K562 (cell line): ENCODE measurements at regions not wholly inside any gene's neighbourhood (a gene's known extent, or its start where the extent isn't known, plus 50 kb on each side); places are given as distances from the start of the nearest gene placed in this dataset.

Experiments
- ATAC-seq: fragments of 200-7000 bp; cut with Tn5 transposase; 3 replicates; pipeline ENCODE4 v1.9.1; 2020; ENCODE audit warnings: moderate library complexity
- BruUV-seq: library from RNA; stranded (reverse); fragments of 400-500 nt; replicated peaks from 2 replicates; lab custom pipeline; 2021; lab: Mats Ljungman, UMichigan
- CTCF ChIA-PET: fragments of 300-600 bp; formaldehyde crosslinking; extraction: SDS; loops from one replicate; lab custom pipeline; 2021; ENCODE audit warnings: low intra/inter-chr PET ratio; lab: Yijun Ruan, JAX
- POLR2A ChIA-PET: fragments of 300-600, 350-650 bp; sonication (Branson Sonifier 250); formaldehyde crosslinking; extraction: SDS; loops from one replicate; lab custom pipeline; 2021; ENCODE audit warnings: antibody characterized with exemption, inconsistent platforms; lab: Yijun Ruan, JAX
- DNase-seq, 4 experiments: peaks; one replicate each; pipeline versions ENCODE4 v3.0.0 to v3.0.0-alpha.2; 2011 to 2018; ENCODE audit warnings: low spot score in 3 of 4, mixed read lengths in 3 of 4; ENCODE audit errors: extremely low read depth in 1 of 4
- FAIRE-seq: peaks from 2 replicates; lab custom pipeline; 2011; peaks lifted over from hg19 to GRCh38; lab: Jason Lieb, UNC
- H2AFZ ChIP-seq: 2 replicates; pipeline ENCODE4 v1.6.0; 2011; ENCODE audit warnings: low read depth, low read length, control low read depth, inconsistent platforms
- H3K27ac ChIP-seq: fragments of 200-600 bp; 3 replicates; pipeline ENCODE4 v1.8.0; 2011; ENCODE audit warnings: low read depth, mild to moderate bottlenecking, control low read depth, inconsistent platforms, low read length, moderate library complexity, mixed read lengths; ENCODE audit errors: extremely low read depth
- H3K27me3 ChIP-seq, 2 experiments: fragments of 300-600 bp in 1 of 2; 2 replicates in 1 of 2; 3 replicates in 1 of 2; pipeline versions ENCODE4 v1.6.0 to v1.8.0; 2011; ENCODE audit warnings: inconsistent platforms in 2 of 2, low read length in 2 of 2, mild to moderate bottlenecking in 1 of 2, mixed read lengths in 1 of 2, moderate library complexity in 1 of 2; ENCODE audit not compliant: control insufficient read depth in 2 of 2, insufficient read depth in 2 of 2
- H3K36me3 ChIP-seq: fragments of 300-600 bp; 3 replicates; pipeline ENCODE4 v1.8.0; 2011; ENCODE audit warnings: mild to moderate bottlenecking, low read length, inconsistent platforms; ENCODE audit not compliant: control insufficient read depth, insufficient read depth
- H3K4me1 ChIP-seq, 2 experiments: fragments of 200-600 bp in 1 of 2; replicated peaks in 1 of 2; 2 replicates in 1 of 2; 3 replicates in 1 of 2; pipeline versions ENCODE4 v1.5.1 to v1.8.0; 2011; ENCODE audit warnings: inconsistent platforms in 2 of 2, low read length in 2 of 2, mild to moderate bottlenecking in 1 of 2, mixed read lengths in 1 of 2, moderate library complexity in 1 of 2; ENCODE audit not compliant: control insufficient read depth in 2 of 2, insufficient read depth in 2 of 2
- H3K4me2 ChIP-seq: 2 replicates; pipeline ENCODE4 v1.6.1; 2011; ENCODE audit warnings: low read length, control low read depth, inconsistent platforms, mixed read lengths; ENCODE audit not compliant: insufficient read depth
- H3K4me3 ChIP-seq: fragments of 200-600 bp; sonication (generic), shearing (Covaris generic); 2 replicates; pipeline ENCODE4 v1.5.1; 2016; ENCODE audit warnings: control low read depth, inconsistent platforms
- H3K79me2 ChIP-seq: fragments of 200-600 bp; 3 replicates; pipeline ENCODE4 v1.8.0; 2011; ENCODE audit warnings: low read length, inconsistent platforms; ENCODE audit not compliant: control insufficient read depth, insufficient read depth
- H3K9ac ChIP-seq, 2 experiments: 2 replicates each; pipeline versions ENCODE4 v1.6.0 to v1.6.1; 2011; ENCODE audit warnings: low read depth in 2 of 2, low read length in 2 of 2, control low read depth in 1 of 2, inconsistent platforms in 1 of 2, mild to moderate bottlenecking in 1 of 2, mixed read lengths in 1 of 2; ENCODE audit not compliant: insufficient read depth in 1 of 2
- H3K9me1 ChIP-seq: one replicate; pipeline ENCODE4 v1.6.0; 2011; ENCODE audit warnings: inconsistent platforms, mild to moderate bottlenecking, low read length, moderate library complexity; ENCODE audit not compliant: control insufficient read depth, insufficient read depth
- H3K9me3 ChIP-seq: replicated peaks from 2 replicates; pipeline ENCODE4 v1.5.1; 2011; ENCODE audit warnings: low read depth, low read length, inconsistent platforms; ENCODE audit not compliant: control insufficient read depth, insufficient read depth
- H4K20me1 ChIP-seq: replicated peaks from 2 replicates; pipeline ENCODE4 v1.6.1; 2011; ENCODE audit warnings: low read length, inconsistent platforms, mixed read lengths; ENCODE audit not compliant: control insufficient read depth, insufficient read depth
- BHLHE40 ChIP-seq: IDR thresholded peaks from 2 replicates; pipeline ENCODE4 v1.6.1; 2011; ENCODE audit warnings: low read length, improper control_type of control experiment
- DACH1 ChIP-seq: fragments of 450-650 bp; IDR thresholded peaks from 2 replicates; pipeline ENCODE4 v1.6.1; 2018; ENCODE audit not compliant: partially characterized antibody
- GMEB1 ChIP-seq: fragments of 250-450 bp; sonication (Bioruptor Pico); IDR thresholded peaks from 2 replicates; pipeline ENCODE4 v1.4.0; 2020; ENCODE audit warnings: mild to moderate bottlenecking
- HDAC2 ChIP-seq: fragments of 450-650 bp; IDR thresholded peaks from 2 replicates; pipeline ENCODE4 v1.6.1; 2016; ENCODE audit warnings: mild to moderate bottlenecking
- MBD1 ChIP-seq: fragments of 250-450 bp; sonication (Bioruptor Pico); IDR thresholded peaks from 2 replicates; pipeline ENCODE4 v1.8.0; 2022; ENCODE audit warnings: inconsistent platforms
- MCM7 ChIP-seq, 2 experiments: fragments of 450-650 bp; IDR thresholded peaks; 2 replicates each; pipeline ENCODE4 v1.6.1; 2016 to 2018
- RFX1 ChIP-seq: fragments of 450-650 bp; IDR thresholded peaks from 2 replicates; pipeline ENCODE4 v1.6.1; 2016; ENCODE audit warnings: mild to moderate bottlenecking, moderate library complexity
- STAG1 ChIP-seq: sonication (generic); formaldehyde crosslinking; IDR thresholded peaks from 2 replicates; pipeline ENCODE4 v1.5.0; 2020; ENCODE audit warnings: missing genetic modification reagents, borderline replicate concordance
- U2AF2 ChIP-seq: fragments of 200-400 bp; formaldehyde crosslinking; optimal IDR thresholded peaks from 2 replicates; pipeline ENCODE3; 2017; ENCODE audit warnings: low read depth, mild to moderate bottlenecking, low read length
- ZNF197 ChIP-seq: fragments of 200-800 bp; sonication (Bioruptor generic); IDR thresholded peaks from 2 replicates; pipeline ENCODE4 v1.6.1; 2016; ENCODE audit warnings: low read depth, missing genetic modification characterization, missing compliant biosample characterization
- WGBS: fragments of 100-300 bp; shearing (Covaris generic); methylation state at CpG from one replicate; pipeline ENCODE4 v1.1.6; 2016; ENCODE audit warnings: low coverage, mixed read lengths; ENCODE audit not compliant: insufficient coverage; ENCODE audit errors: missing lambda C conversion rate; 5-methylcytosine and 5-hydroxymethylcytosine counted together
- in situ Hi-C: fragments of 300-500 bp; cut with MboI; formaldehyde crosslinking; loops from 4 replicates; pipeline ENCODE4 v1.15.0; 2018; ENCODE audit warnings: inconsistent platforms, mixed read lengths
- intact Hi-C: fragments of 100-400 bp; cut with micrococcal nuclease; formaldehyde crosslinking; loops from 2 replicates; pipeline ENCODE4 v1.14.2; 2022

GRCh38 chr10:57141708-57142107 is 780.6 kb upstream of the ZWINT start:
- Histone ChIP-seq H3K36me3 (no peaks in the 10 kb centered on the region), H3K4me2 (no peak overlapping the region), H3K4me3 (no peak overlapping the region), H3K27me3 (no peaks in the 10 kb centered on the region), H3K9me1 (no peaks in the 10 kb centered on the region), H2AFZ (no peak overlapping the region), H3K9me3 (no peaks in the 10 kb centered on the region), H3K9ac (no peak overlapping the region), H3K4me1 (no peaks in the 10 kb centered on the region), H3K27ac (no peak overlapping the region), H4K20me1 (no peaks in the 10 kb centered on the region), H3K79me2 (no peaks in the 10 kb centered on the region)
- peak; percentile 95 for TF ChIP-seq DACH1
- TF ChIP-seq MCM7 (IDR thresholded peaks at IDR 0.05) = 0 out of 4 replicates have a peak, but pooled peaks of 1 of the 2 experiments have one; percentile 49
- no peak for TF ChIP-seq HDAC2
- no peak for TF ChIP-seq GMEB1 (CRISPR knock-in tag)
- POLR2A ChIA-PET = no interaction called here
- 4% methylated on average over 1 of the region's 1 CpG for WGBS
- in situ Hi-C loops (no loop called here), intact Hi-C loops (no loop called here)
- BruUV-seq = no TSS peak
- DNase-seq (no peak), ATAC-seq (no peak), FAIRE-seq (no peak)
- CTCF ChIA-PET = no interaction called here

- no peak overlapping the region for H3K4me3 ChIP-seq
- H3K4me1 ChIP-seq = no peaks in the 10 kb centered on the region
- no peak for FAIRE-seq
- DNase-seq = no peak
- no peak overlapping the region for H3K9ac ChIP-seq
- H3K36me3 ChIP-seq = no peaks in the 10 kb centered on the region
- POLR2A ChIA-PET = no interaction called here
- CTCF ChIA-PET = no interaction called here
- H3K9me1 ChIP-seq = no peaks in the 10 kb centered on the region
- H3K9me3 ChIP-seq = no peaks in the 10 kb centered on the region
- H3K4me2 ChIP-seq = no peak overlapping the region
- no peak overlapping the region for H2AFZ ChIP-seq
- intact Hi-C loops (no loop called here), in situ Hi-C loops (no loop called here)
- WGBS = 0% methylated on average over 1 of the region's 1 CpG
- no TSS peak for BruUV-seq
- H3K79me2 ChIP-seq = no peaks in the 10 kb centered on the region
- ATAC-seq = no peak
- H4K20me1 ChIP-seq = no peaks in the 10 kb centered on the region
- no peaks in the 10 kb centered on the region for H3K27me3 ChIP-seq
- H3K27ac ChIP-seq = no peak overlapping the region
- TF ChIP-seq BHLHE40 (no peak), U2AF2 (no peak), ZNF197 (CRISPR knock-in tag) (no peak), MBD1 (no peak), STAG1 (CRISPR knock-in tag) (no peak), RFX1 (no peak)
These were observed 758.6 kb upstream of the ZWINT start for GRCh38 chr10:57119684-57120083.
